ENCODE measurements at regions not wholly inside any gene's neighbourhood (a gene's known extent, or its start where the extent isn't known, plus 50 kb on each side); places are given as distances from the start of the nearest gene placed in this dataset.

DNA sequence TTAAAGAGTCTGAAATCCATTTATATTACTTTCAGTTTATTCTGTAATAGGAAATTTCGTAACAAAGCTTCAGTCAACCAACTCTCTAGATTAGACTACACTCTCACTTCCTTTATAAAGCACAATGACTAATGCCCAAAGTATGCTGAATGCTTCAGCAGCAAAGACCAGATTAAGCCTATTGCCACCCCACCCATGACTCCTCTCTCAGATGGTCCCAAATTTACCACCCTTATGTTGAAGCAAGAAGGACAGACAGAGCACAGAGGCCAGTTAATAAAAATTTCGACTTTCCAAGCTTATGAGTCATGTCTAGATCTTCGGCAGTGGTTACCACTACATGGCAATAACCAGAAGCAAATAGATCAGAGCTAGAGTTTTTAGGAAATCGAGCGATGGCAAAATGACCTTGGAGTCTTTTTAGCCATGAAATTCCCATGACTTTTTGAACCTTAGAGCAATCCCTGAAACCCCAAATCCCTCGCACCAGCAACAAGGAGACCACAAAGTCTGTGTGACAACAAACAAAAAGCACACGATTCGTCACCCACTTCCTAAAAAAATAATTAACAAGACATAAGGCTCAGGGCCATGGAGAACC is 287.8 kb upstream of the RASA1 start:
- TF ChIP-seq CTCF (IDR thresholded peaks at IDR 0.05): no peak
- no peaks in the 10 kb centered on the region for H3K9me3 ChIP-seq
- no peaks in the 10 kb centered on the region for H3K27me3 ChIP-seq
- H3K27ac ChIP-seq: no peak overlapping the region
- DNase-seq: no peak
- intact Hi-C loops (cut with DNase I): no loop called here
- no peaks in the 10 kb centered on the region for H3K4me1 ChIP-seq
- no peak overlapping the region for H3K9ac ChIP-seq (ENCODE audit: low read depth in 2 of 2, low read length in 2 of 2)
- H3K4me3 ChIP-seq: no peak overlapping the region
- no peaks in the 10 kb centered on the region for H3K36me3 ChIP-seq

DNA sequence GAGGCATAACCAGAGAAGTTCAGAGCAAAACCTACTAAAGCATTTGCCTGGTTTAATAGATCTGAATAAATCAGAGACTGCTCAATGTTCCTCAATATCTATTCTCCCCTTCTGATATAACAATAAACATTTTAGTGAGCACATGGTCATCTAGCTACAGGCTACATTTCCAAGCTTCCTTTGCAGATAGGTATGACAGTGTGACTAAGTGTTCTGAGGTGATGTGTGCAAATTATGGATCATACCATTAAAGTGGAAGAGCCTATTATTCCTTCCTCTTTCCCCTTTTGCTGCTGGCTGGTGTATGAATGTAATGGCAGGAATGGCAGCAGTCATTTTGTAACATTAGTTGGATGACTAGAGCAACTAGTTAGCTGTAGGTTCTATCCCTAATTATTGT is 285.8 kb upstream of the RASA1 start:
- H3K4me3 ChIP-seq: no peak overlapping the region
- H3K9me3 ChIP-seq: no peaks in the 10 kb centered on the region
- no peak for TF ChIP-seq CTCF (IDR thresholded peaks at IDR 0.05)
- no peak overlapping the region for H3K27ac ChIP-seq
- no peak for DNase-seq
- H3K36me3 ChIP-seq: no peaks in the 10 kb centered on the region
- no peak overlapping the region for H3K9ac ChIP-seq (ENCODE audit: low read depth in 2 of 2, low read length in 2 of 2)
- H3K27me3 ChIP-seq: no peaks in the 10 kb centered on the region
- H3K4me1 ChIP-seq: no peaks in the 10 kb centered on the region
- intact Hi-C loops (cut with DNase I): no loop called here

- intact Hi-C loops (cut with DNase I): no loop called here
- Histone ChIP-seq H3K9ac (ENCODE audit: low read depth in 2 of 2, low read length in 2 of 2) (no peak overlapping the region), H3K27me3 (no peaks in the 10 kb centered on the region), H3K4me1 (no peaks in the 10 kb centered on the region), H3K27ac (no peak overlapping the region), H3K36me3 (no peaks in the 10 kb centered on the region), H3K4me3 (no peak overlapping the region), H3K9me3 (no peaks in the 10 kb centered on the region)
- no peak for TF ChIP-seq CTCF (IDR thresholded peaks at IDR 0.05)
- no peak for DNase-seq
Observed at GRCh38 chr5:86983208-86983607, 284.5 kb upstream of the RASA1 start.

- no peak overlapping the region for H3K9ac ChIP-seq (ENCODE audit: low read depth in 2 of 2, low read length in 2 of 2)
- no peak for TF ChIP-seq CTCF (IDR thresholded peaks at IDR 0.05)
- no peaks in the 10 kb centered on the region for H3K27me3 ChIP-seq
- no peak overlapping the region for H3K27ac ChIP-seq
- no peak for DNase-seq
- H3K4me3 ChIP-seq: no peak overlapping the region
- no peaks in the 10 kb centered on the region for H3K4me1 ChIP-seq
- H3K9me3 ChIP-seq: no peaks in the 10 kb centered on the region
- intact Hi-C loops (cut with DNase I): no loop called here
- H3K36me3 ChIP-seq: no peaks in the 10 kb centered on the region
Observed at GRCh38 chr5:86986837-86987236, 280.8 kb upstream of the RASA1 start.

GRCh38 chr5:86997516-86997915 is 270.2 kb upstream of the RASA1 start:
- H3K9ac ChIP-seq (ENCODE audit: low read depth in 2 of 2, low read length in 2 of 2): no peak overlapping the region
- no peak overlapping the region for H3K27ac ChIP-seq
- TF ChIP-seq CTCF (IDR thresholded peaks at IDR 0.05): no peak
- no peaks in the 10 kb centered on the region for H3K27me3 ChIP-seq
- intact Hi-C loops (cut with DNase I): no loop called here
- DNase-seq: no peak
- H3K4me3 ChIP-seq: no peak overlapping the region
- no peaks in the 10 kb centered on the region for H3K9me3 ChIP-seq
- H3K4me1 ChIP-seq: no peaks in the 10 kb centered on the region
- H3K36me3 ChIP-seq: no peaks in the 10 kb centered on the region
